ENCODE measurements at regions not wholly inside any gene's neighbourhood (a gene's known extent, or its start where the extent isn't known, plus 50 kb on each side); places are given as distances from the start of the nearest gene placed in this dataset.

- Histone ChIP-seq H3K9me3 (ENCODE audit: control insufficient read depth, insufficient read depth, low read depth, low read length) (no peaks in the 10 kb centered on the region), H3K4me3 (ENCODE audit: low read depth in 2 of 2, low read length in 2 of 2) (no peak overlapping the region), H3K27ac (ENCODE audit: low read length) (no peak overlapping the region), H3K36me3 (ENCODE audit: control insufficient read depth, insufficient read depth, low read length) (no peaks in the 10 kb centered on the region), H3K27me3 (ENCODE audit: control insufficient read depth, insufficient read depth, low read length) (peaks cover 2% of the 10 kb centered on the region), H3K4me1 (ENCODE audit: control insufficient read depth, insufficient read depth, low read length) (no peaks in the 10 kb centered on the region)
- CTCF ChIA-PET = no interaction called here
- ATAC-seq (no peak), DNase-seq (ENCODE audit: low read depth, low spot score) (no peak)
- POLR2A ChIA-PET = no interaction called here
- no TSS peak for BruUV-seq (replicated peaks)
- intact Hi-C loops (cut with micrococcal nuclease; ENCODE audit: unreplicated experiment) = no loop called here
- TF ChIP-seq CTCF (IDR thresholded peaks at IDR 0.05) (no peak), TCF7L2 (IDR thresholded peaks at IDR 0.05; ENCODE audit: low read depth, low read length) (no peak), SIN3A (IDR thresholded peaks at IDR 0.05; ENCODE audit: borderline replicate concordance, insufficient read depth, low read depth, low read length) (no peak), POLR2AphosphoS5 (IDR thresholded peaks at IDR 0.05; ENCODE audit: low read depth, low read length) (no peak)
- TF ChIP-seq, protein P1, sequence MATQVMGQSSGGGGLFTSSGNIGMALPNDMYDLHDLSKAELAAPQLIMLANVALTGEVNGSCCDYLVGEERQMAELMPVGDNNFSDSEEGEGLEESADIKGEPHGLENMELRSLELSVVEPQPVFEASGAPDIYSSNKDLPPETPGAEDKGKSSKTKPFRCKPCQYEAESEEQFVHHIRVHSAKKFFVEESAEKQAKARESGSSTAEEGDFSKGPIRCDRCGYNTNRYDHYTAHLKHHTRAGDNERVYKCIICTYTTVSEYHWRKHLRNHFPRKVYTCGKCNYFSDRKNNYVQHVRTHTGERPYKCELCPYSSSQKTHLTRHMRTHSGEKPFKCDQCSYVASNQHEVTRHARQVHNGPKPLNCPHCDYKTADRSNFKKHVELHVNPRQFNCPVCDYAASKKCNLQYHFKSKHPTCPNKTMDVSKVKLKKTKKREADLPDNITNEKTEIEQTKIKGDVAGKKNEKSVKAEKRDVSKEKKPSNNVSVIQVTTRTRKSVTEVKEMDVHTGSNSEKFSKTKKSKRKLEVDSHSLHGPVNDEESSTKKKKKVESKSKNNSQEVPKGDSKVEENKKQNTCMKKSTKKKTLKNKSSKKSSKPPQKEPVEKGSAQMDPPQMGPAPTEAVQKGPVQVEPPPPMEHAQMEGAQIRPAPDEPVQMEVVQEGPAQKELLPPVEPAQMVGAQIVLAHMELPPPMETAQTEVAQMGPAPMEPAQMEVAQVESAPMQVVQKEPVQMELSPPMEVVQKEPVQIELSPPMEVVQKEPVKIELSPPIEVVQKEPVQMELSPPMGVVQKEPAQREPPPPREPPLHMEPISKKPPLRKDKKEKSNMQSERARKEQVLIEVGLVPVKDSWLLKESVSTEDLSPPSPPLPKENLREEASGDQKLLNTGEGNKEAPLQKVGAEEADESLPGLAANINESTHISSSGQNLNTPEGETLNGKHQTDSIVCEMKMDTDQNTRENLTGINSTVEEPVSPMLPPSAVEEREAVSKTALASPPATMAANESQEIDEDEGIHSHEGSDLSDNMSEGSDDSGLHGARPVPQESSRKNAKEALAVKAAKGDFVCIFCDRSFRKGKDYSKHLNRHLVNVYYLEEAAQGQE (IDR thresholded peaks at IDR 0.05; ENCODE audit: insufficient read depth in 1 of 2, low read depth in 2 of 2, low read length in 1 of 2) = no peak
- in situ Hi-C loops (cut with HindIII; ENCODE audit: low pct_unique_long_range_greater_than_20kb, low sequenced_read_pairs) = no loop called here
Observed at GRCh38 chr6:3579652-3580175, 122.9 kb upstream of the SLC22A23 start.

- intact Hi-C loops (cut with micrococcal nuclease; ENCODE audit: unreplicated experiment) = no loop called here
- POLR2A ChIA-PET = no interaction called here
Observed at GRCh38 chr6:3578981-3579380, 122.1 kb upstream of the SLC22A23 start.

More at GRCh38 chr6:3578981-3579380, 122.1 kb upstream of the SLC22A23 start:
- no peaks in the 10 kb centered on the region for H3K4me1 ChIP-seq (ENCODE audit: control insufficient read depth, insufficient read depth, low read length)
- H3K27me3 ChIP-seq (ENCODE audit: control insufficient read depth, insufficient read depth, low read length) = peaks cover 2% of the 10 kb centered on the region
- BruUV-seq (replicated peaks) = no TSS peak
- in situ Hi-C loops (cut with HindIII; ENCODE audit: low pct_unique_long_range_greater_than_20kb, low sequenced_read_pairs) = no loop called here
- H3K27ac ChIP-seq (ENCODE audit: low read length) = no peak overlapping the region
- TF ChIP-seq, protein P1 (IDR thresholded peaks at IDR 0.05; ENCODE audit: insufficient read depth in 1 of 2, low read depth in 2 of 2, low read length in 1 of 2) = no peak
- no peak for TF ChIP-seq SIN3A (IDR thresholded peaks at IDR 0.05; ENCODE audit: borderline replicate concordance, insufficient read depth, low read depth, low read length)
- no peak for TF ChIP-seq POLR2AphosphoS5 (IDR thresholded peaks at IDR 0.05; ENCODE audit: low read depth, low read length)
- no peak for TF ChIP-seq CTCF (IDR thresholded peaks at IDR 0.05)
- no peak for TF ChIP-seq TCF7L2 (IDR thresholded peaks at IDR 0.05; ENCODE audit: low read depth, low read length)
- no peaks in the 10 kb centered on the region for H3K9me3 ChIP-seq (ENCODE audit: control insufficient read depth, insufficient read depth, low read depth, low read length)
- no peaks in the 10 kb centered on the region for H3K36me3 ChIP-seq (ENCODE audit: control insufficient read depth, insufficient read depth, low read length)
- ATAC-seq = no peak
- H3K4me3 ChIP-seq (ENCODE audit: low read depth in 2 of 2, low read length in 2 of 2) = no peak overlapping the region
- CTCF ChIA-PET = no interaction called here
- DNase-seq (ENCODE audit: low read depth, low spot score) = no peak
